ENCODE measurements at regions not wholly inside any gene's neighbourhood (a gene's known extent, or its start where the extent isn't known, plus 50 kb on each side); places are given as distances from the start of the nearest gene placed in this dataset.
"Not testable (repeated sequence)": the region's sequence is repeated elsewhere in the genome, so short reads cannot be mapped to it uniquely, and the experiment has no call there.

DNA sequence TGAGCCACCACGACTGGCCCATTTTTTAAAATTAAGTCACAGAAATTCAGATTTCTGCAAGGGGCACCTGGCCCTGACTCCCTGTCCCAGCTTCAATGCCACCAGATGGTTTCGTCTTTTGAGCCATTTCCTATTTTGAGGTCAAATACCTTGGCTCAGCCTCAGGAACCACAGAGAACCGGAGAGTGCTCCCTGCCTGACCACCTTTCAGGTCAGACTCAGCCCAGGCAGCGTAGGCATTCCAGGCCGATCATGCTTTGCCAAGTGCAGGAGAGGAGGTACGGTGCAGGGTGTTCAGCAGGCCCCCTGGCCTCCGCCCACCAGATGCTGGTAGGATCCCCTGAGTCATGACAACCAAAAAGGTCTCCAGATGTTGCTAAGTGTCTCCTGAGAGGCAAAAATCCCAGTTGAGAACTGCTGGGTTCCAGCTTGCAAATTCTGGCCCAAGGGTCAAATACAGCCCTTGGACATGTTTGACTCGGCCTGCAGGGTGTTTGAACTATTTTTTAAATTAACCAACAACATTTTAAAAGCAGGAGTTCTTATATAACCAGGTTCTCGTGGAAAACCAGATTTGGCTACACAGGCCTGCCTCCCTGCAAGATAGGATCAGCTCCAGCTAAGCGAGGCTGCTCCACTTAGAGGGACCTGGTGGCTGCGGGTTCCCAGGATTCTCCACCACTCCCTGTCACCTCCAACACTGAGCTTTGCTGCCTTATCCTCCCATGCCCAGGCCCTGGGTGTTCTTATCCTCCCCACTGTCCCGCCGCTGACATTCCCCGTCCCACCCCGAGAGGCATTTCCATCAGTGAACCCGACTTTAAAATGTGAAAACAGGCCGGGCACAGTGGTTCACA is 61.9 kb upstream of the TARDBP start:
- H3K9ac ChIP-seq (ENCODE audit: low read length), result no peak overlapping the region
- H3K4me1 ChIP-seq (ENCODE audit: insufficient read depth, low read length), result no peaks in the 10 kb centered on the region
- Mint-ChIP-seq H3K4me3 (ENCODE audit: unreplicated experiment) (no peak overlapping the region), H3K4me1 (ENCODE audit: low read depth, unreplicated experiment) (no peaks in the 10 kb centered on the region), H3K27ac (ENCODE audit: unreplicated experiment) (no peak overlapping the region), H3K27me3 (ENCODE audit: low read depth, unreplicated experiment) (peaks cover 34% of the 10 kb centered on the region), H3K9me3 (ENCODE audit: unreplicated experiment) (peaks cover 6% of the 10 kb centered on the region), H3K36me3 (ENCODE audit: low read depth, unreplicated experiment) (no peaks in the 10 kb centered on the region)
- no peak overlapping the region for H2AFZ ChIP-seq (ENCODE audit: low read depth, low read length)
- H3K4me2 ChIP-seq (ENCODE audit: low read length), result no peak overlapping the region
- no peak for TF ChIP-seq EZH2 (IDR thresholded peaks at IDR 0.05; ENCODE audit: insufficient read depth, low read length)
- TF ChIP-seq, protein P1, sequence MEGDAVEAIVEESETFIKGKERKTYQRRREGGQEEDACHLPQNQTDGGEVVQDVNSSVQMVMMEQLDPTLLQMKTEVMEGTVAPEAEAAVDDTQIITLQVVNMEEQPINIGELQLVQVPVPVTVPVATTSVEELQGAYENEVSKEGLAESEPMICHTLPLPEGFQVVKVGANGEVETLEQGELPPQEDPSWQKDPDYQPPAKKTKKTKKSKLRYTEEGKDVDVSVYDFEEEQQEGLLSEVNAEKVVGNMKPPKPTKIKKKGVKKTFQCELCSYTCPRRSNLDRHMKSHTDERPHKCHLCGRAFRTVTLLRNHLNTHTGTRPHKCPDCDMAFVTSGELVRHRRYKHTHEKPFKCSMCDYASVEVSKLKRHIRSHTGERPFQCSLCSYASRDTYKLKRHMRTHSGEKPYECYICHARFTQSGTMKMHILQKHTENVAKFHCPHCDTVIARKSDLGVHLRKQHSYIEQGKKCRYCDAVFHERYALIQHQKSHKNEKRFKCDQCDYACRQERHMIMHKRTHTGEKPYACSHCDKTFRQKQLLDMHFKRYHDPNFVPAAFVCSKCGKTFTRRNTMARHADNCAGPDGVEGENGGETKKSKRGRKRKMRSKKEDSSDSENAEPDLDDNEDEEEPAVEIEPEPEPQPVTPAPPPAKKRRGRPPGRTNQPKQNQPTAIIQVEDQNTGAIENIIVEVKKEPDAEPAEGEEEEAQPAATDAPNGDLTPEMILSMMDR (IDR thresholded peaks at IDR 0.05; ENCODE audit: insufficient read depth, low read depth, low read length), result no peak
- no peak for DNase-seq (ENCODE audit: low read depth)
- H4K20me1 ChIP-seq (ENCODE audit: insufficient read depth, low read length), result no peaks in the 10 kb centered on the region
- H3K4me3 ChIP-seq (ENCODE audit: insufficient read depth, low read depth, low read length), result no peak overlapping the region
- FAIRE-seq, result no peak
- no peaks in the 10 kb centered on the region for H3K36me3 ChIP-seq (ENCODE audit: insufficient read depth, low read length)
- no peak overlapping the region for H3K27ac ChIP-seq (ENCODE audit: low read depth, low read length)
- peaks cover 3% of the 10 kb centered on the region for H3K27me3 ChIP-seq (ENCODE audit: insufficient read depth, low read length)
- H3K9me3 ChIP-seq (ENCODE audit: insufficient read depth, low read depth, low read length), result peaks cover 4% of the 10 kb centered on the region
- no peaks in the 10 kb centered on the region for H3K79me2 ChIP-seq (ENCODE audit: insufficient read depth, low read length)

DNA sequence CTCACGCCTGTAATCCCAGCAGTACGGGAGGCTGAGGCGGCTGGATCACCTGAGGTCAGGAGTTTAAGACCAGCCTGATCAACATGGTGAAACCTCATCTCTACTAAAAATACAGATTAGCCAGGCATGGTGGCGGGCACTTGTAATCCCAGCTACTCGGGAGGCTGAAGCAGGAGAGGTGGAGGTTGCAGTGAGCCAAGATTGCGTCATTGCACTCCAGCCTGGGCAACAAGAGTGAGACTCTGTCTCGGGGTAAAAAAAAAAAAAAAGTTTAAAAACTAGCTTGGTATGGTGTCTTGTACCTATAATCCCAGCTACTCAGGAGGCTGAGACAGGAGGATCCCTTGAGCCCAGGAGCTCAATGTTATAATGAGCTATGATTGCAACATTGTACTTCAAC is 61.2 kb upstream of the TARDBP start:
- not testable (repeated sequence) for H2AFZ ChIP-seq (ENCODE audit: low read depth, low read length); H3K4me1 ChIP-seq (ENCODE audit: insufficient read depth, low read length); H4K20me1 ChIP-seq (ENCODE audit: insufficient read depth, low read length); H3K27ac ChIP-seq (ENCODE audit: low read depth, low read length); H3K4me3 Mint-ChIP-seq (ENCODE audit: unreplicated experiment); H3K27ac Mint-ChIP-seq (ENCODE audit: unreplicated experiment); H3K9ac ChIP-seq (ENCODE audit: low read length); H3K36me3 ChIP-seq (ENCODE audit: insufficient read depth, low read length); H3K4me1 Mint-ChIP-seq (ENCODE audit: low read depth, unreplicated experiment); DNase-seq (ENCODE audit: low read depth); H3K79me2 ChIP-seq (ENCODE audit: insufficient read depth, low read length); H3K4me3 ChIP-seq (ENCODE audit: insufficient read depth, low read depth, low read length); H3K9me3 Mint-ChIP-seq (ENCODE audit: unreplicated experiment); H3K36me3 Mint-ChIP-seq (ENCODE audit: low read depth, unreplicated experiment); H3K9me3 ChIP-seq (ENCODE audit: insufficient read depth, low read depth, low read length); H3K4me2 ChIP-seq (ENCODE audit: low read length); FAIRE-seq; H3K27me3 ChIP-seq (ENCODE audit: insufficient read depth, low read length)
- H3K27me3 Mint-ChIP-seq (ENCODE audit: low read depth, unreplicated experiment), result peaks cover 33% of the 10 kb centered on the region

DNA sequence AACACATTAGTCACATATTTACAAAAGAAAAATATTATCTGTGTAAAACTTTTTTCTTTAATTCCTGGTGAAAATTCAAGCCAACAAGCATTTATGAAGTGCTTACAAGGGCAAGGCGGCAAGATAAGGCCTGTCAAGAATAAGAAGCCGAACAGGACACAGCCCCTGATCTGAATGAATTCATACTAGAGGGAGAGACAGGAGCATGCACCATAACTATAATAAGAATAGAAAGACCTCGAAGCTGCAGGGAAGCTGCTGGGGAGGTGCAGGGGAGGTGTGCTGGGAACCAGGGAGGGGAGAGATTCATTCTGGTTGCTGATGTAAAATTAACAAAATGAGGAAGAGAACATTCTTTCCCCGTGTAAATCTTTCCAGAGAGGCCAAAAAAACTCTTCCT is 60.5 kb upstream of the TARDBP start:
- Histone ChIP-seq H3K4me3 (ENCODE audit: insufficient read depth, low read depth, low read length) (no peak overlapping the region), H3K36me3 (ENCODE audit: insufficient read depth, low read length) (no peaks in the 10 kb centered on the region), H3K4me2 (ENCODE audit: low read length) (no peak overlapping the region), H3K27me3 (ENCODE audit: insufficient read depth, low read length) (no peaks in the 10 kb centered on the region), H3K79me2 (ENCODE audit: insufficient read depth, low read length) (no peaks in the 10 kb centered on the region), H3K9ac (ENCODE audit: low read length) (no peak overlapping the region), H3K4me1 (ENCODE audit: insufficient read depth, low read length) (no peaks in the 10 kb centered on the region), H3K9me3 (ENCODE audit: insufficient read depth, low read depth, low read length) (peaks cover 4% of the 10 kb centered on the region), H4K20me1 (ENCODE audit: insufficient read depth, low read length) (no peaks in the 10 kb centered on the region), H2AFZ (ENCODE audit: low read depth, low read length) (no peak overlapping the region), H3K27ac (ENCODE audit: low read depth, low read length) (no peak overlapping the region)
- TF ChIP-seq EZH2 (IDR thresholded peaks at IDR 0.05; ENCODE audit: insufficient read depth, low read length), result no peak
- TF ChIP-seq, protein P1 (IDR thresholded peaks at IDR 0.05; ENCODE audit: insufficient read depth, low read depth, low read length), result no peak
- Mint-ChIP-seq H3K4me3 (ENCODE audit: unreplicated experiment) (no peak overlapping the region), H3K4me1 (ENCODE audit: low read depth, unreplicated experiment) (no peaks in the 10 kb centered on the region), H3K27me3 (ENCODE audit: low read depth, unreplicated experiment) (peaks cover 37% of the 10 kb centered on the region), H3K9me3 (ENCODE audit: unreplicated experiment) (peaks cover 6% of the 10 kb centered on the region), H3K36me3 (ENCODE audit: low read depth, unreplicated experiment) (no peaks in the 10 kb centered on the region), H3K27ac (ENCODE audit: unreplicated experiment) (no peak overlapping the region)
- FAIRE-seq (no peak), DNase-seq (ENCODE audit: low read depth) (no peak)
